Naive thymus-derived CD4-positive, alpha-beta T cell (primary cell): ENCODE measurements at regions not wholly inside any gene's neighbourhood (a gene's known extent, or its start where the extent isn't known, plus 50 kb on each side); places are given as distances from the start of the nearest gene placed in this dataset.

Experiments
- ATAC-seq: fragments of 150-1000 bp; cut with Tn5 transposase; 2 replicates; pipeline ENCODE4 v1.10.0; 2021; ENCODE audit warnings: mild to moderate bottlenecking, moderate library complexity
- CTCF ChIA-PET: fragments of 350-600 bp; sonication (Branson Sonifier 250); formaldehyde crosslinking; loops from one replicate; lab custom pipeline; 2021; ENCODE audit warnings: antibody characterized with exemption; lab: Charles Lee
- POLR2A ChIA-PET: fragments of 350-600 bp; sonication (Branson Sonifier 250); formaldehyde crosslinking; loops from one replicate; lab custom pipeline; 2021; ENCODE audit warnings: antibody characterized with exemption, inconsistent platforms; lab: Charles Lee
- DNase-seq, 9 donors: peaks; one replicate each; pipeline versions ENCODE4 v3.0.0 to v3.0.0-alpha.2; 2020 to 2022; ENCODE audit warnings: mixed read lengths in 1 of 9
- H3K27ac ChIP-seq: one replicate; pipeline ENCODE4 v1.7.0; 2013; ENCODE audit warnings: mild to moderate bottlenecking, low read depth, low read length, moderate library complexity
- H3K27me3 ChIP-seq, 2 donors: one replicate each; pipeline ENCODE4 v1.7.0; 2013; ENCODE audit warnings: low read length in 2 of 2, mild to moderate bottlenecking in 2 of 2, moderate library complexity in 2 of 2; ENCODE audit not compliant: control insufficient read depth in 2 of 2, insufficient read depth in 2 of 2
- H3K36me3 ChIP-seq, 3 experiments: 1 replicate in 2 of 3; 2 replicates in 1 of 3; pipeline ENCODE4 v1.7.0; 2013; ENCODE audit warnings: low read length in 3 of 3, mild to moderate bottlenecking in 3 of 3, moderate library complexity in 1 of 3; ENCODE audit not compliant: insufficient read depth in 3 of 3, control insufficient read depth in 2 of 3
- H3K4me1 ChIP-seq, 2 donors: one replicate each; pipeline ENCODE4 v1.7.0; 2013; ENCODE audit warnings: low read length in 2 of 2, mild to moderate bottlenecking in 2 of 2, moderate library complexity in 1 of 2; ENCODE audit not compliant: control insufficient read depth in 2 of 2, insufficient read depth in 2 of 2
- H3K4me3 ChIP-seq: 2 replicates; pipeline ENCODE4 v1.7.0; 2013; ENCODE audit warnings: mild to moderate bottlenecking, low read length
- H3K9me3 ChIP-seq, 3 experiments: 1 replicate in 2 of 3; 2 replicates in 1 of 3; pipeline ENCODE4 v1.7.0; 2013; ENCODE audit warnings: low read length in 3 of 3; ENCODE audit not compliant: control insufficient read depth in 2 of 3
- H3K27ac Mint-ChIP-seq, 9 donors: one replicate each; pipeline ENCODE4 v1.8.0; 2020 to 2022; ENCODE audit warnings: mixed read lengths in 9 of 9, mild to moderate bottlenecking in 8 of 9, moderate library complexity in 5 of 9, inconsistent platforms in 2 of 9
- H3K27me3 Mint-ChIP-seq, 5 donors: one replicate each; pipeline ENCODE4 v1.8.0; 2021 to 2022; ENCODE audit warnings: mixed read lengths in 5 of 5, mild to moderate bottlenecking in 1 of 5
- H3K36me3 Mint-ChIP-seq, 5 donors: one replicate each; pipeline ENCODE4 v1.8.0; 2020 to 2022; ENCODE audit warnings: mixed read lengths in 5 of 5, mild to moderate bottlenecking in 3 of 5, inconsistent platforms in 1 of 5
- H3K4me1 Mint-ChIP-seq, 7 donors: one replicate each; pipeline ENCODE4 v1.8.0; 2020 to 2022; ENCODE audit warnings: mixed read lengths in 7 of 7, mild to moderate bottlenecking in 3 of 7, inconsistent platforms in 1 of 7
- H3K4me3 Mint-ChIP-seq, 10 donors: one replicate each; pipeline ENCODE4 v1.8.0; 2020 to 2022; ENCODE audit warnings: mild to moderate bottlenecking in 10 of 10, mixed read lengths in 10 of 10, moderate library complexity in 6 of 10, inconsistent platforms in 2 of 10
- H3K9me3 Mint-ChIP-seq, 11 donors: one replicate each; pipeline ENCODE4 v1.8.0; 2020 to 2022; ENCODE audit warnings: mixed read lengths in 11 of 11, mild to moderate bottlenecking in 4 of 11, inconsistent platforms in 1 of 11, moderate library complexity in 1 of 11
- intact Hi-C, 2 donors: fragments of 100-400 bp; cut with micrococcal nuclease; formaldehyde crosslinking; loops; one replicate each; pipeline ENCODE4 v1.15.1; 2023

DNA sequence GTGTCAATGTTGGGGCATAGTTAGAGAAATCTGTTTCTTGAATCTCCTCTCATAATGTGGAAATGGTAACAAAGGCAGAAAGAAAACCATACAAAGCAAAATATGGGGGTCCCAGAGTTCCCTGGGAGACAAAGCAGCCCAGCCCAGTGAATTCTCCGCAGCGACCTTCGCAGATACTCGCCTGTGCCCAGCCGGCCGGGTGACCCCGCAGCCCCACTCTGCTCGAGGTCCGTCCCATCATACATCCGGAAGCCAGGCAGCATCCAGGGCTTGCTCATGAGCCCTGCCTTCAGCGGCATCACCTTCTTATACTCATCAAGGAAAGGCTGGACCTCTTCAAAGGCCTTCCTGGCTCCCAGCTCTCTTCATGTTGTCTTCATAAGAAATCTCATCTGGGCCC, 774.8 kb upstream of the ID2 start:
- ChIA-PET POLR2A (no interaction called here), CTCF (no interaction called here)
- Histone ChIP-seq H3K9me3 (no peaks in the 10 kb centered on the region), H3K27ac (no peak overlapping the region), H3K4me3 (no peak overlapping the region), H3K27me3 (no peaks in the 10 kb centered on the region), H3K4me1 (no peaks in the 10 kb centered on the region), H3K36me3 (no peaks in the 10 kb centered on the region)
- Mint-ChIP-seq H3K27me3 (peaks cover 0 to 4% (median 0%) of the 10 kb centered on the region in 5 donors), H3K4me1 (peaks cover 0 to 8% (median 0%) of the 10 kb centered on the region in 7 donors), H3K9me3 (peaks cover 0 to 12% (median 0%) of the 10 kb centered on the region in 11 donors), H3K4me3 (no peak overlapping the region), H3K27ac (no peak overlapping the region), H3K36me3 (peaks cover 0 to 13% (median 0%) of the 10 kb centered on the region in 5 donors)
- DNase-seq, result no peak
- ATAC-seq, result no peak
- intact Hi-C loops, result no loop called here

DNA sequence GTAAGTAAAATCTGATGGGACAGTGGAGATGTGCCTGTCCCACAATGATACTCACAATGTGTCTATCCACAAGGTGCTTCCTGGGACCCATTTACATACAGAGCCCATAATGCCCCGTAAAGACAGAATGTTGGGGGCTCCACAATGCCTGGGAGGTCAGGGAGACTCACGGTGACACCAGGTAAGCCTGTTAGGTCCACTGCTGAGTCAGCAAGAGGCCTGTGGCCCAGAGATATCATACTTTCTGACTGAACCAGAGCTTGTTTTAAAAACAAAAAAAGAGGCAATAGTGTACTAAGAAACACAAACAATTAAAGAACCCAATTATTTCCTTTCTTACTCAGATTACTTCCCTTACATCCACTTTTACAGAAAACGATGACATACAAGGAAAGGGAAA, 771.1 kb upstream of the ID2 start:
- no peak overlapping the region for H3K4me3 Mint-ChIP-seq
- CTCF ChIA-PET, result no interaction called here
- H3K9me3 Mint-ChIP-seq, result peaks cover 0 to 16% (median 0%) of the 10 kb centered on the region in 11 donors
- no peaks in the 10 kb centered on the region for H3K9me3 ChIP-seq
- no peaks in the 10 kb centered on the region for H3K27me3 ChIP-seq
- POLR2A ChIA-PET, result no interaction called here
- intact Hi-C loops, result no loop called here
- no peaks in the 10 kb centered on the region for H3K36me3 ChIP-seq
- H3K27me3 Mint-ChIP-seq, result peaks cover 0 to 3% (median 0%) of the 10 kb centered on the region in 5 donors
- H3K4me1 ChIP-seq, result no peaks in the 10 kb centered on the region
- DNase-seq (no peak), ATAC-seq (no peak)
- H3K4me3 ChIP-seq, result no peak overlapping the region
- peaks cover 0 to 6% (median 0%) of the 10 kb centered on the region in 5 donors for H3K36me3 Mint-ChIP-seq
- H3K4me1 Mint-ChIP-seq, result no peaks in the 10 kb centered on the region
- no peak overlapping the region for H3K27ac Mint-ChIP-seq
- no peak overlapping the region for H3K27ac ChIP-seq

DNA sequence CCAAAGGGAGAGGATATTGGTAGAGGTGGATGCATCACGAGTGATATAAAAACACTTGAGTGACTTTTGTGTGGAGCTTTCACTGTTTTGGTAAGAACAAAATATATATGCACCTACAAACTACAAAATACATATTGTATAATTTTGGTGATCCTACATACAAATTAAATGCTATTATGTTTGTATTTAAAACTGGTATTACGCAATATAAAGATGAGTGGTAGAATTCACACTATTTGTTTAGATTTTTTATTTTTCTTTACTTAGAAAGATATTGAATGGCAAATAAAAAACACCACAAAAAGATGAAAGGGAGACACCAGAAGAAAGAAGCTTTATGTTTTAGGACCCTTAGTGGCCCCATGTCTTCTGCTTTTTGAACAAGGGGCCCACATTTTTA, 770.7 kb upstream of the ID2 start:
- POLR2A ChIA-PET, result no interaction called here
- H3K4me3 ChIP-seq, result no peak overlapping the region
- peaks cover 0 to 6% (median 0%) of the 10 kb centered on the region in 5 donors for H3K36me3 Mint-ChIP-seq
- no peaks in the 10 kb centered on the region for H3K27me3 ChIP-seq
- ATAC-seq, result no peak
- H3K4me3 Mint-ChIP-seq, result no peak overlapping the region
- no peaks in the 10 kb centered on the region for H3K36me3 ChIP-seq
- peaks cover 0 to 3% (median 0%) of the 10 kb centered on the region in 5 donors for H3K27me3 Mint-ChIP-seq
- no peak for DNase-seq
- no peaks in the 10 kb centered on the region for H3K9me3 ChIP-seq
- H3K4me1 ChIP-seq, result no peaks in the 10 kb centered on the region
- intact Hi-C loops, result no loop called here
- CTCF ChIA-PET, result no interaction called here
- no peak overlapping the region for H3K27ac ChIP-seq
- H3K9me3 Mint-ChIP-seq, result peaks cover 0 to 16% (median 0%) of the 10 kb centered on the region in 11 donors
- H3K4me1 Mint-ChIP-seq, result no peaks in the 10 kb centered on the region
- no peak overlapping the region for H3K27ac Mint-ChIP-seq

DNA sequence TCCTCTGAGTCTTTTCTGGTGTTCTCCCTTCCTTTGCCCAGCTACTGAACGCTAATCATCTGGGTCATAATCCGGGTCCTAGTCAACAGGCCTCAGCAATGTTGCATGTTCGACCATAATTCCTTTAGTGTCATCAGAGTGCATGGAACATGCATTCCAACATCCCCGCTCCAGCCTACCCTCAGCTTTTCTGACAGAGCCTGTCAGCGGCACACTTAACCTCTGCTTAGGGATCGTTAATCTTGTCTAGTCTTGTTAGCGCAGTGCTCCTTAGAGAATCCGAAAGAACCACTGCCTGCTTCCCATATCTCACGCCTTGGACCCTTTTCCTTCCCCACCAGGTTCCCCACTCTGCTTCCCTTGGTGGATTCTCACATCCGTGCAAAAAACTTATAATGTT, 767.9 kb upstream of the ID2 start:
- intact Hi-C loops, result no loop called here
- peaks cover 0 to 16% (median 0%) of the 10 kb centered on the region in 11 donors for H3K9me3 Mint-ChIP-seq
- Histone ChIP-seq H3K36me3 (no peaks in the 10 kb centered on the region), H3K4me3 (no peak overlapping the region), H3K9me3 (no peaks in the 10 kb centered on the region), H3K27ac (no peak overlapping the region), H3K27me3 (no peaks in the 10 kb centered on the region), H3K4me1 (no peaks in the 10 kb centered on the region)
- DNase-seq (no peak), ATAC-seq (no peak)
- no peak overlapping the region for H3K4me3 Mint-ChIP-seq
- ChIA-PET POLR2A (no interaction called here), CTCF (no interaction called here)
- no peaks in the 10 kb centered on the region for H3K4me1 Mint-ChIP-seq
- H3K27ac Mint-ChIP-seq, result no peak overlapping the region
- peaks cover 0 to 3% (median 0%) of the 10 kb centered on the region in 5 donors for H3K27me3 Mint-ChIP-seq
- H3K36me3 Mint-ChIP-seq, result peaks cover 0 to 4% (median 0%) of the 10 kb centered on the region in 5 donors

DNA sequence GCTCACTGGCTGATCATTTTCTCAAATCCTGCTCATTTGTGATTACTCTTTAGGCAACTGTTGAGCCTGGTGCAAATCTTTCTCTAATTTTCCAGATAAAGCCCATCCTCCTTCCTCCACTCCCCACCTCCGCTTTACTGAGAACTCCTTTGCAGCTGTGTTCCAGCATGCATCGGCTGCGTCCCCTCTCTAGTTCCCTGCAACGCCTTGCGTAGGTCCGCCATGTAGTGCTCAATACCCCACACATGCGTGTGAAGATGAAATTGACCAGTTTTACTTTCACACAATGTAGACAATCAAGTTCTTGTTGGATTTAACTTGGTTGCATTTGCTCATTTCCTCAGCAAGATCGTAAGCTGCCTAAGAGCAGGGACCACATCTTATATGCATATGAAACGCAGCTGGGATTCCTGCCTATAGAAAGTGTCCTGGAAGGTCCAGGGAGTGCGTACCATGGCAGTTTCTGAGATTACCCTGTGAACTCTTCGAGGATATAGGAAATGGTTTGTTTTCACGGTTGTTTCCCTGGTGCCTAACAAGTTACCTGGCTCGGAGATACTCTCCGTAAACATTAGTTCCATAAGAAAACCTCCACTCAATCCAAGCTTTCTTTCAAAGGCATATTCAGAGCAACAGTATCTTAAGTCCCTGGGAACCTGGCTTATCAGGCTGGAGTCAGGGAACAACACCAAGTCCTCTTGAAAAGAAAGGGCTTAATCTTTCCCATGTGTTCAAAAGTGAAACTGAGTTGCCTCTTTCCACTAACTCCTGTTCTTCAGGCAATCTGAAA, 766.4 kb upstream of the ID2 start:
- H3K27ac Mint-ChIP-seq, result no peak overlapping the region
- H3K27me3 Mint-ChIP-seq, result peaks cover 0 to 3% (median 0%) of the 10 kb centered on the region in 5 donors
- peaks cover 0 to 5% (median 0%) of the 10 kb centered on the region in 5 donors for H3K36me3 Mint-ChIP-seq
- CTCF ChIA-PET, result no interaction called here
- no peaks in the 10 kb centered on the region for H3K27me3 ChIP-seq
- no peak for DNase-seq
- H3K4me1 Mint-ChIP-seq, result no peaks in the 10 kb centered on the region
- POLR2A ChIA-PET, result no interaction called here
- no peak overlapping the region for H3K27ac ChIP-seq
- no peak overlapping the region for H3K4me3 Mint-ChIP-seq
- no peaks in the 10 kb centered on the region for H3K36me3 ChIP-seq
- no peak for ATAC-seq
- intact Hi-C loops, result no loop called here
- peaks cover 0 to 17% (median 0%) of the 10 kb centered on the region in 11 donors for H3K9me3 Mint-ChIP-seq
- H3K4me3 ChIP-seq, result no peak overlapping the region
- no peaks in the 10 kb centered on the region for H3K9me3 ChIP-seq
- H3K4me1 ChIP-seq, result no peaks in the 10 kb centered on the region

DNA sequence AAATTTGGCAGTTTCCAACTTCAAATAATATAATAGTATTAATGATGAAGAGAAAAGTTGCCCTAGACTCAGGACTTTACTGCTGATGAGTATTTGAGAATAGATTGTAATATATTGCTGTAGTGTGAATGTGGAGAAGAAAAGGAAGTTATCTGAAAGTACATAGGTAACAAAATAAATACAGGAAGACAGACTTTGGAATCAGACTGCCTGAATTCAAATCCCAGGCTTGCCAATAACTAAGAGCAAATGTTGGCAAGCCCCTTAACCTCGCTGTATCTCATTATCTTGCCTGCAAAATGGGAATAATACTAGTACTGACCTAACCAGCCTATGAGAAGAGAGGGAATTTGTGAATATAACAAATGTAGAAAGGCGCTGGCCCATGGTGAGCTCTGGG, 765.2 kb upstream of the ID2 start:
- H3K36me3 ChIP-seq, result no peaks in the 10 kb centered on the region
- ChIA-PET CTCF (no interaction called here), POLR2A (no interaction called here)
- peaks cover 0 to 3% (median 0%) of the 10 kb centered on the region in 5 donors for H3K27me3 Mint-ChIP-seq
- DNase-seq (no peak), ATAC-seq (no peak)
- H3K27me3 ChIP-seq, result no peaks in the 10 kb centered on the region
- H3K4me3 Mint-ChIP-seq, result no peak overlapping the region
- no peaks in the 10 kb centered on the region for H3K4me1 Mint-ChIP-seq
- H3K4me3 ChIP-seq, result no peak overlapping the region
- H3K9me3 ChIP-seq, result no peaks in the 10 kb centered on the region
- H3K9me3 Mint-ChIP-seq, result peaks cover 0 to 19% (median 0%) of the 10 kb centered on the region in 11 donors
- no peak overlapping the region for H3K27ac Mint-ChIP-seq
- intact Hi-C loops, result no loop called here
- H3K4me1 ChIP-seq, result no peaks in the 10 kb centered on the region
- peaks cover 0 to 7% (median 0%) of the 10 kb centered on the region in 5 donors for H3K36me3 Mint-ChIP-seq
- no peak overlapping the region for H3K27ac ChIP-seq

DNA sequence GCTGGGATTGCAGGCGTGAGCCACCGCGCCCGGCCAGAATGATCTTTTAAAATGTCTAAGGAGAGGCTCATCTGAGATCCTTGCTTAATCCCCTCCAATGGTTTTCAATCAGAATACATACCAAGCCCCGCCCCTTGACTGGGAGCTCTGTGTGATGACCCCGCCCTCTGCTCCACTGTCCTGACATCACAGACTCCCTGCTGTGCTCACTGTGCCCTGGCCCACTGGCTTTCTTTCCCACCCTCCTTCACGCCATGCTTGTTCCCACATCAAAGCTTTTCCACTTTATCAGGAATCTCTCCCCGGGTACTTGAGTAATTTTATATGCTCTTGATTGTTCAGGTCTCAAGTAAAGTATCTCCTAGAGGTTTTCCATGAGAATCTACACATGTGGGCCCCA, 762.3 kb upstream of the ID2 start:
- ChIA-PET CTCF (no interaction called here), POLR2A (no interaction called here)
- peaks cover 0 to 12% (median 0%) of the 10 kb centered on the region in 5 donors for H3K36me3 Mint-ChIP-seq
- H3K9me3 ChIP-seq, result no peaks in the 10 kb centered on the region
- peaks cover 0 to 3% (median 0%) of the 10 kb centered on the region in 5 donors for H3K27me3 Mint-ChIP-seq
- H3K27me3 ChIP-seq, result no peaks in the 10 kb centered on the region
- DNase-seq (no peak), ATAC-seq (no peak)
- no peak overlapping the region for H3K27ac ChIP-seq
- H3K36me3 ChIP-seq, result no peaks in the 10 kb centered on the region
- H3K4me1 ChIP-seq, result no peaks in the 10 kb centered on the region
- H3K27ac Mint-ChIP-seq, result peak overlapping the region in 1 of 9 donors; percentile 73
- H3K4me1 Mint-ChIP-seq, result peaks cover 0 to 5% (median 0%) of the 10 kb centered on the region in 7 donors
- intact Hi-C loops, result no loop called here
- H3K4me3 Mint-ChIP-seq, result peak overlapping the region in 1 of 10 donors; percentile 5
- H3K9me3 Mint-ChIP-seq, result peaks cover 0 to 21% (median 4%) of the 10 kb centered on the region in 11 donors
- H3K4me3 ChIP-seq, result no peak overlapping the region
